Ishikawa (cell line): ENCODE measurements at regions not wholly inside any gene's neighbourhood (a gene's known extent, or its start where the extent isn't known, plus 50 kb on each side); places are given as distances from the start of the nearest gene placed in this dataset.

Experiments
- EP300 ChIP-seq: IDR thresholded peaks from 2 replicates; pipeline ENCODE4 v1.6.1; 2012; ENCODE audit warnings: borderline replicate concordance
- MAX ChIP-seq: IDR thresholded peaks from 2 replicates; pipeline ENCODE4 v1.6.1; 2012
- TAF1 ChIP-seq: IDR thresholded peaks from 2 replicates; pipeline ENCODE4 v1.6.1; 2012; ENCODE audit warnings: low read depth, mild to moderate bottlenecking
- USF1 ChIP-seq: IDR thresholded peaks from 2 replicates; pipeline ENCODE4 v1.6.1; 2012
- YY1 ChIP-seq: IDR thresholded peaks from 2 replicates; pipeline ENCODE4 v1.6.1; 2012; ENCODE audit warnings: low read depth

- TF ChIP-seq MAX, result no peak
- no peak for TF ChIP-seq YY1
- no peak for TF ChIP-seq TAF1
- TF ChIP-seq USF1, result no peak
- no peak for TF ChIP-seq EP300
Observed at GRCh38 chr12:93201990-93202389, 175.7 kb upstream of the NUDT4 start.
